ENCODE measurements at regions not wholly inside any gene's neighbourhood (a gene's known extent, or its start where the extent isn't known, plus 50 kb on each side); places are given as distances from the start of the nearest gene placed in this dataset.

- H3K4me3 ChIP-seq: no peak overlapping the region
- no peak for TF ChIP-seq EZH2 (IDR thresholded peaks at IDR 0.05; ENCODE audit: borderline replicate concordance)
- H4K20me1 ChIP-seq (ENCODE audit: insufficient read depth, poor library complexity, severe bottlenecking): no peaks in the 10 kb centered on the region
- H2AFZ ChIP-seq: no peak overlapping the region
- peak; percentile 48 for DNase-seq (ENCODE audit: low spot score)
- no peaks in the 10 kb centered on the region for H3K9me2 ChIP-seq (replicated peaks; ENCODE audit: insufficient read depth)
- H3K4me2 ChIP-seq: no peak overlapping the region
- H3K79me2 ChIP-seq: no peaks in the 10 kb centered on the region
- H3K36me3 ChIP-seq (replicated peaks; ENCODE audit: insufficient read depth, low read depth): no peaks in the 10 kb centered on the region
- peaks cover 6% of the 10 kb centered on the region for H3K4me1 ChIP-seq (ENCODE audit: insufficient read depth)
- H3K27ac ChIP-seq: peak overlapping the region; percentile 70
- H3K9me3 ChIP-seq (ENCODE audit: low read depth): no peaks in the 10 kb centered on the region
- peaks cover 13% of the 10 kb centered on the region for H3K27me3 ChIP-seq
- WGBS (ENCODE audit: low lambda C conversion rate, missing lambda C conversion rate): 81% methylated on average over 6 of the region's 6 CpGs
These were observed 88.7 kb upstream of the POMGNT2 start for GRCh38 chr3:43194490-43195114.

- Histone ChIP-seq H3K4me1 (ENCODE audit: insufficient read depth) (peaks cover 6% of the 10 kb centered on the region), H2AFZ (no peak overlapping the region), H3K4me3 (no peak overlapping the region), H3K9me3 (ENCODE audit: low read depth) (no peaks in the 10 kb centered on the region), H3K27me3 (peaks cover 10% of the 10 kb centered on the region), H3K4me2 (no peak overlapping the region), H3K9me2 (replicated peaks; ENCODE audit: insufficient read depth) (no peaks in the 10 kb centered on the region), H3K79me2 (no peaks in the 10 kb centered on the region), H3K27ac (peak overlapping the region; percentile 70), H4K20me1 (ENCODE audit: insufficient read depth, poor library complexity, severe bottlenecking) (no peaks in the 10 kb centered on the region), H3K36me3 (replicated peaks; ENCODE audit: insufficient read depth, low read depth) (no peaks in the 10 kb centered on the region)
- DNase-seq (ENCODE audit: low spot score): no peak
- no peak for TF ChIP-seq EZH2phosphoT487 (IDR thresholded peaks at IDR 0.05; ENCODE audit: low read depth, severe bottlenecking, unreplicated experiment)
- WGBS (ENCODE audit: low lambda C conversion rate, missing lambda C conversion rate): 89% methylated on average over 6 of the region's 6 CpGs
These were observed 88.2 kb upstream of the POMGNT2 start for GRCh38 chr3:43194069-43194468.

GRCh38 chr3:43192028-43192427 is 86.1 kb upstream of the POMGNT2 start:
- Histone ChIP-seq H2AFZ (no peak overlapping the region), H3K27me3 (no peaks in the 10 kb centered on the region), H4K20me1 (ENCODE audit: insufficient read depth, poor library complexity, severe bottlenecking) (no peaks in the 10 kb centered on the region), H3K9me3 (ENCODE audit: low read depth) (no peaks in the 10 kb centered on the region), H3K27ac (no peak overlapping the region), H3K4me2 (no peak overlapping the region), H3K36me3 (replicated peaks; ENCODE audit: insufficient read depth, low read depth) (no peaks in the 10 kb centered on the region), H3K4me3 (no peak overlapping the region), H3K9me2 (replicated peaks; ENCODE audit: insufficient read depth) (no peaks in the 10 kb centered on the region), H3K79me2 (no peaks in the 10 kb centered on the region), H3K4me1 (ENCODE audit: insufficient read depth) (peaks cover 6% of the 10 kb centered on the region)
- no peak for TF ChIP-seq CTCF (IDR thresholded peaks at IDR 0.05; ENCODE audit: poor library complexity)
- 38% methylated on average over 2 of the region's 2 CpGs for WGBS (ENCODE audit: low lambda C conversion rate, missing lambda C conversion rate)
- DNase-seq (ENCODE audit: low spot score): no peak

- H3K36me3 ChIP-seq (replicated peaks; ENCODE audit: insufficient read depth, low read depth): no peaks in the 10 kb centered on the region
- H3K27ac ChIP-seq: peak overlapping the region; percentile 52
- no peak for DNase-seq (ENCODE audit: low spot score)
- 92% methylated on average over 6 of the region's 6 CpGs for WGBS (ENCODE audit: low lambda C conversion rate, missing lambda C conversion rate)
- no peaks in the 10 kb centered on the region for H3K9me2 ChIP-seq (replicated peaks; ENCODE audit: insufficient read depth)
- no peaks in the 10 kb centered on the region for H4K20me1 ChIP-seq (ENCODE audit: insufficient read depth, poor library complexity, severe bottlenecking)
- no peak for TF ChIP-seq EZH2 (IDR thresholded peaks at IDR 0.05; ENCODE audit: borderline replicate concordance)
- TF ChIP-seq EZH2phosphoT487 (IDR thresholded peaks at IDR 0.05; ENCODE audit: low read depth, severe bottlenecking, unreplicated experiment): no peak
- TF ChIP-seq CTCF (IDR thresholded peaks at IDR 0.05; ENCODE audit: poor library complexity): no peak
- peaks cover 6% of the 10 kb centered on the region for H3K4me1 ChIP-seq (ENCODE audit: insufficient read depth)
- no peaks in the 10 kb centered on the region for H3K9me3 ChIP-seq (ENCODE audit: low read depth)
- H2AFZ ChIP-seq: no peak overlapping the region
- no peak overlapping the region for H3K4me3 ChIP-seq
- H3K4me2 ChIP-seq: no peak overlapping the region
- H3K27me3 ChIP-seq: no peaks in the 10 kb centered on the region
- no peaks in the 10 kb centered on the region for H3K79me2 ChIP-seq
These were observed 85.2 kb upstream of the POMGNT2 start for GRCh38 chr3:43191116-43191515.

Measured in hepatocyte (in vitro differentiated cells).